HEK293 (cell line): ENCODE measurements at regions not wholly inside any gene's neighbourhood (a gene's known extent, or its start where the extent isn't known, plus 50 kb on each side); places are given as distances from the start of the nearest gene placed in this dataset.

ENCODE experiments used
- CTCF ChIA-PET: fragments of 350-600 bp; formaldehyde crosslinking; extraction: SDS; loops from one replicate; lab custom pipeline; 2021; ENCODE audit warnings: antibody characterized with exemption; lab: Yijun Ruan, JAX
- POLR2A ChIA-PET: fragments of 300-600 bp; formaldehyde crosslinking; extraction: SDS; loops from one replicate; lab custom pipeline; 2020; ENCODE audit warnings: antibody characterized with exemption, inconsistent platforms; lab: Yijun Ruan, JAX
- H3K27ac ChIP-seq: fragments of 200-500 bp; sonication (Bioruptor generic); 2 replicates; pipeline ENCODE4 v1.5.1; 2014; ENCODE audit warnings: low read depth, low read length, control low read depth, inconsistent platforms; ENCODE audit errors: extremely low read depth
- H3K36me3 ChIP-seq, 2 experiments: fragments of 200-500 bp in 1 of 2; sonication (Bioruptor generic) in 1 of 2; 1 replicate in 1 of 2; 2 replicates in 1 of 2; pipeline ENCODE4 v1.5.1; 2014 to 2017; ENCODE audit warnings: inconsistent platforms in 2 of 2, low read length in 2 of 2; ENCODE audit not compliant: control insufficient read depth in 2 of 2, insufficient read depth in 1 of 2
- H3K4me1 ChIP-seq: fragments of 200-500 bp; sonication (Bioruptor generic); 2 replicates; pipeline ENCODE4 v1.5.1; 2014; ENCODE audit warnings: mild to moderate bottlenecking, low read length, inconsistent platforms; ENCODE audit not compliant: control insufficient read depth, insufficient read depth
- H3K4me3 ChIP-seq: 2 replicates; pipeline ENCODE4 v1.5.1; 2011; ENCODE audit warnings: low read depth, mild to moderate bottlenecking, control low read depth, low read length, moderate library complexity
- H3K9me3 ChIP-seq: fragments of 200-500 bp; sonication (Bioruptor generic); 2 replicates; pipeline ENCODE4 v1.5.1; 2014; ENCODE audit warnings: low read depth, low read length, inconsistent platforms; ENCODE audit not compliant: control insufficient read depth, insufficient read depth
- BCL11B ChIP-seq: fragments of 450-650 bp; formaldehyde crosslinking; IDR thresholded peaks from 2 replicates; pipeline ENCODE4 v1.5.1; 2016; ENCODE audit warnings: low read depth, missing biosample characterization, missing genetic modification characterization
- EGR2 ChIP-seq: fragments of 450-650 bp; formaldehyde crosslinking; IDR thresholded peaks from 2 replicates; pipeline ENCODE4 v1.5.1; 2016; ENCODE audit warnings: low read depth, missing biosample characterization, missing genetic modification characterization
- GLI2 ChIP-seq: fragments of 450-650 bp; formaldehyde crosslinking; IDR thresholded peaks from 2 replicates; pipeline ENCODE4; 2017; ENCODE audit warnings: missing biosample characterization, missing genetic modification characterization, low read depth, borderline replicate concordance
- HIC1 ChIP-seq: fragments of 450-650 bp; formaldehyde crosslinking; IDR thresholded peaks from 2 replicates; pipeline ENCODE4 v1.5.1; 2016; ENCODE audit warnings: missing biosample characterization, missing genetic modification characterization
- OSR2 ChIP-seq: fragments of 450-650 bp; formaldehyde crosslinking; IDR thresholded peaks from 2 replicates; pipeline ENCODE4 v1.5.1; 2016; ENCODE audit warnings: missing biosample characterization, missing genetic modification characterization
- PRDM6 ChIP-seq: fragments of 450-650 bp; formaldehyde crosslinking; IDR thresholded peaks from 2 replicates; pipeline ENCODE4 v1.5.1; 2017; ENCODE audit warnings: missing biosample characterization, missing genetic modification characterization
- SALL2 ChIP-seq: fragments of 450-650 bp; formaldehyde crosslinking; IDR thresholded peaks from 2 replicates; pipeline ENCODE4 v1.5.0; 2017; ENCODE audit warnings: missing biosample characterization, mild to moderate bottlenecking, missing genetic modification characterization, borderline replicate concordance
- SP2 ChIP-seq: fragments of 450-650 bp; formaldehyde crosslinking; IDR thresholded peaks from 2 replicates; pipeline ENCODE4 v1.5.1; 2016; ENCODE audit warnings: missing biosample characterization, missing genetic modification characterization
- TCF7L2 ChIP-seq: IDR thresholded peaks from 2 replicates; pipeline ENCODE4 v1.6.1; 2011; ENCODE audit warnings: low read depth, mild to moderate bottlenecking, inconsistent platforms, low read length, moderate library complexity, borderline replicate concordance
- ZNF146 ChIP-seq: fragments of 450-650 bp; formaldehyde crosslinking; IDR thresholded peaks from 2 replicates; pipeline ENCODE4 v1.5.1; 2016; ENCODE audit warnings: missing biosample characterization, missing genetic modification characterization
- ZNF175 ChIP-seq: fragments of 450-650 bp; formaldehyde crosslinking; IDR thresholded peaks from 2 replicates; pipeline ENCODE4 v1.5.1; 2016; ENCODE audit warnings: missing biosample characterization, missing genetic modification characterization
- ZNF24 ChIP-seq: fragments of 450-650 bp; formaldehyde crosslinking; IDR thresholded peaks from 2 replicates; pipeline ENCODE4 v1.5.1; 2016; ENCODE audit warnings: missing biosample characterization, missing genetic modification characterization
- ZNF266 ChIP-seq: fragments of 450-650 bp; formaldehyde crosslinking; IDR thresholded peaks from 2 replicates; pipeline ENCODE4 v1.5.1; 2016; ENCODE audit warnings: missing biosample characterization, missing genetic modification characterization, low read depth
- ZNF280D ChIP-seq: fragments of 450-650 bp; formaldehyde crosslinking; IDR thresholded peaks from 2 replicates; pipeline ENCODE4 v1.5.1; 2016; ENCODE audit warnings: missing biosample characterization, missing genetic modification characterization
- ZNF366 ChIP-seq: fragments of 450-650 bp; formaldehyde crosslinking; conservative IDR thresholded peaks from 2 replicates; pipeline ENCODE4 v1.5.1; 2016; ENCODE audit warnings: missing biosample characterization, missing genetic modification characterization
- ZNF394 ChIP-seq: fragments of 450-650 bp; formaldehyde crosslinking; IDR thresholded peaks from 2 replicates; pipeline ENCODE4 v1.5.1; 2016; ENCODE audit warnings: missing biosample characterization, missing genetic modification characterization, mild to moderate bottlenecking, moderate library complexity, borderline replicate concordance
- ZNF404 ChIP-seq: fragments of 450-650 bp; formaldehyde crosslinking; IDR thresholded peaks from 2 replicates; pipeline ENCODE4 v1.5.1; 2017; ENCODE audit warnings: missing biosample characterization, missing genetic modification characterization
- ZNF416 ChIP-seq: fragments of 450-650 bp; formaldehyde crosslinking; IDR thresholded peaks from 2 replicates; pipeline ENCODE4 v1.5.1; 2016; ENCODE audit warnings: missing biosample characterization, missing genetic modification characterization
- ZNF423 ChIP-seq: fragments of 450-650 bp; formaldehyde crosslinking; IDR thresholded peaks from 2 replicates; pipeline ENCODE4 v1.5.1; 2016; ENCODE audit warnings: missing biosample characterization, missing genetic modification characterization
- ZNF560 ChIP-seq: fragments of 450-650 bp; formaldehyde crosslinking; IDR thresholded peaks from 2 replicates; pipeline ENCODE4 v1.5.1; 2017; ENCODE audit warnings: missing biosample characterization, missing genetic modification characterization, borderline replicate concordance
- ZNF596 ChIP-seq: fragments of 450-650 bp; IDR thresholded peaks from 2 replicates; pipeline ENCODE4 v1.5.0; 2018; ENCODE audit warnings: missing biosample characterization, mild to moderate bottlenecking, missing genetic modification characterization, moderate library complexity
- ZNF600 ChIP-seq: fragments of 450-650 bp; formaldehyde crosslinking; IDR thresholded peaks from 2 replicates; pipeline ENCODE4 v1.5.1; 2016; ENCODE audit warnings: missing biosample characterization, missing genetic modification characterization
- ZNF664 ChIP-seq: fragments of 450-650 bp; formaldehyde crosslinking; IDR thresholded peaks from 2 replicates; pipeline ENCODE4 v1.5.1; 2016; ENCODE audit warnings: missing biosample characterization, missing genetic modification characterization
- ZNF701 ChIP-seq: fragments of 450-650 bp; formaldehyde crosslinking; IDR thresholded peaks from 2 replicates; pipeline ENCODE4 v1.5.1; 2016; ENCODE audit warnings: missing biosample characterization, missing genetic modification characterization
- ZSCAN30 ChIP-seq: fragments of 450-650 bp; IDR thresholded peaks from 2 replicates; pipeline ENCODE4 v1.5.1; 2018; ENCODE audit warnings: missing biosample characterization, mild to moderate bottlenecking, missing genetic modification characterization, moderate library complexity

- Histone ChIP-seq H3K4me1 (no peaks in the 10 kb centered on the region), H3K36me3 (no peaks in the 10 kb centered on the region), H3K9me3 (no peaks in the 10 kb centered on the region), H3K27ac (no peak overlapping the region), H3K4me3 (no peak overlapping the region)
- POLR2A ChIA-PET: no interaction called here
- CTCF ChIA-PET: no interaction called here
- TF ChIP-seq ZNF175 (tag by site-specific recombination) (no peak), ZNF280D (tag by site-specific recombination) (no peak), ZNF416 (tag by site-specific recombination) (no peak), ZNF560 (tag by site-specific recombination) (no peak), ZNF600 (tag by site-specific recombination) (no peak), HIC1 (tag by site-specific recombination) (no peak), ZNF596 (tag by site-specific recombination) (no peak), PRDM6 (tag by site-specific recombination) (no peak), ZNF423 (tag by site-specific recombination) (no peak), ZNF404 (tag by site-specific recombination) (no peak), ZNF664 (tag by site-specific recombination) (no peak), EGR2 (tag by site-specific recombination) (no peak)
Measured at GRCh38 chr14:54125109-54125508, 168.5 kb upstream of the BMP4 start.

GRCh38 chr14:54126947-54127346 lies 170.3 kb upstream of the BMP4 start:
- no peak overlapping the region for H3K4me3 ChIP-seq
- H3K27ac ChIP-seq: no peak overlapping the region
- no peak for TF ChIP-seq SALL2 (tag by site-specific recombination)
- no peak for TF ChIP-seq ZNF394 (tag by site-specific recombination)
- TF ChIP-seq OSR2 (tag by site-specific recombination): no peak
- TF ChIP-seq TCF7L2: no peak
- TF ChIP-seq ZNF24 (tag by site-specific recombination): no peak
- TF ChIP-seq BCL11B (tag by site-specific recombination): no peak
- TF ChIP-seq ZNF701: no peak
- no peak for TF ChIP-seq SP2 (tag by site-specific recombination)
- TF ChIP-seq ZSCAN30: no peak
- TF ChIP-seq ZNF266: no peak
- TF ChIP-seq GLI2: no peak
- TF ChIP-seq ZNF146 (tag by site-specific recombination): no peak
- no peak for TF ChIP-seq ZNF366 (tag by site-specific recombination)
- ChIA-PET POLR2A (no interaction called here), CTCF (no interaction called here)
- H3K4me1 ChIP-seq: no peaks in the 10 kb centered on the region
- no peaks in the 10 kb centered on the region for H3K36me3 ChIP-seq
- H3K9me3 ChIP-seq: no peaks in the 10 kb centered on the region
